Uterus (tissue), 2 donors: ENCODE measurements at regions not wholly inside any gene's neighbourhood (a gene's known extent, or its start where the extent isn't known, plus 50 kb on each side); places are given as distances from the start of the nearest gene placed in this dataset.

ENCODE experiments used
- CTCF ChIP-seq, 4 experiments: fragments of 200-600 bp in 2 of 4; fragments of 450-650 bp in 2 of 4; sonication (generic) in 2 of 4; IDR thresholded peaks; one replicate each; pipeline ENCODE4 v1.5.1; 2016 to 2019; ENCODE audit warnings: antibody characterized with exemption in 4 of 4, mild to moderate bottlenecking in 2 of 4, moderate library complexity in 1 of 4
- POLR2A ChIP-seq, 2 donors: fragments of 450-650 bp; IDR thresholded peaks; one replicate each; pipeline ENCODE4 v1.6.1; 2016; ENCODE audit warnings: antibody characterized with exemption in 2 of 2, mild to moderate bottlenecking in 1 of 2, moderate library complexity in 1 of 2

- TF ChIP-seq CTCF (IDR thresholded peaks at IDR 0.05): no peak
- no peak for TF ChIP-seq POLR2A (IDR thresholded peaks at IDR 0.05)
Observed at GRCh38 chr4:180675359-180675650, 1567.9 kb upstream of the TENM3 start.
